Stimulated activated naive CD8-positive, alpha-beta T cell treated with anti-CD3 and anti-CD28 coated beads, Interleukin-15, amount 100 ng/mL, for 72 hours (primary cell): ENCODE measurements at regions not wholly inside any gene's neighbourhood (a gene's known extent, or its start where the extent isn't known, plus 50 kb on each side); places are given as distances from the start of the nearest gene placed in this dataset.
A peak's percentile ranks its signal among the peaks of the same experiment; 100 is the strongest.

Experiments
- ATAC-seq: fragments of 150-1000 bp; cut with Tn5 transposase; 2 replicates; pipeline ENCODE4 v1.10.0; 2021; ENCODE audit warnings: mild to moderate bottlenecking, moderate library complexity
- DNase-seq, 2 donors: peaks; one replicate each; pipeline ENCODE4 v3.0.0; 2021 to 2022
- H3K27ac Mint-ChIP-seq, 2 donors: one replicate each; pipeline ENCODE4 v1.8.0; 2022; ENCODE audit warnings: mild to moderate bottlenecking in 2 of 2, mixed read lengths in 2 of 2, moderate library complexity in 2 of 2
- H3K27me3 Mint-ChIP-seq: one replicate; pipeline ENCODE4 v1.8.0; 2022; ENCODE audit warnings: mixed read lengths
- H3K4me1 Mint-ChIP-seq: one replicate; pipeline ENCODE4 v1.8.0; 2022; ENCODE audit warnings: mild to moderate bottlenecking, mixed read lengths
- H3K4me3 Mint-ChIP-seq, 2 donors: one replicate each; pipeline ENCODE4 v1.8.0; 2022; ENCODE audit warnings: mild to moderate bottlenecking in 2 of 2, mixed read lengths in 2 of 2, moderate library complexity in 1 of 2
- H3K9me3 Mint-ChIP-seq, 2 donors: one replicate each; pipeline ENCODE4 v1.8.0; 2022; ENCODE audit warnings: mixed read lengths in 2 of 2

DNA sequence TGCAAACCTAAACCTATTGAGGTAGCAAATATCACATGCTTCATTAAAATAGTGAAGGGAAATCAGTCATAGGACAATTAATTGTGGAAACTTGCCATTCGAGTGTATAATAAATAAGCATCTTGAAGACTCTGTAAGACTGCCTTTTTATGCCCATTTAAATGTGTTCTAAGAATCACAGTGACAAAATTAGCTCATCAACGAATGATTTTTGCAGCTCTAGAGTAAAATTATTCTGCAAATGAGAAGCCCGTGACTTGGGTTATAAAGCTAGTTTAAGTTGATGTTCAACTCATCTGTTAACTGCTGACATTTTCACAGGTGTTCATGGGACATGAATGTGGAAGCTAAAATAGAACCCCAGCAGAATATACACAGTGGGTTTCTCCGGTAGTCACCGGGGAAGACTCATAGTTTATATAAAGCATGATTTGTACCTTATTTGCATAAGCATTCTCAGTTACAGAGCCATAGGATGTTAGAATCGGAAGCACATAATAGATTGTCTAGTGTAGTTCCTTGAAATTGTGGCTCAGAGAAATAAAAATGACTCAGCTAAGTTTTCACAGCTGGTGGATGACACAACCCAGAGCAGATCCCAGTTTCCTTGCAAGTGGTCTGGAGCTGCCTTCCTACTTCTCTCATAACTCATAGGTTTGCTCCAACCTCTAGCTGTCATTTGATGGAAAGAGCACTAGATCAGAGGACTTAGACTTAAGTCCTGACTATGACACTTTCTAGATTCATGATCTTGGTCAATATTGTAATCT is 107.3 kb downstream of the UCHL5 start:
- peak; percentile 23 for ATAC-seq
- Mint-ChIP-seq H3K4me3 (no peak overlapping the region), H3K27me3 (no peaks in the 10 kb centered on the region), H3K9me3 (no peaks in the 10 kb centered on the region), H3K27ac (no peak overlapping the region), H3K4me1 (no peaks in the 10 kb centered on the region)
- no peak for DNase-seq

- H3K27ac Mint-ChIP-seq: no peak overlapping the region
- no peaks in the 10 kb centered on the region for H3K27me3 Mint-ChIP-seq
- DNase-seq (no peak), ATAC-seq (no peak)
- H3K4me3 Mint-ChIP-seq: no peak overlapping the region
- H3K4me1 Mint-ChIP-seq: no peaks in the 10 kb centered on the region
- no peaks in the 10 kb centered on the region for H3K9me3 Mint-ChIP-seq
Measured at GRCh38 chr1:192952646-192953045, 106.5 kb downstream of the UCHL5 start.

DNA sequence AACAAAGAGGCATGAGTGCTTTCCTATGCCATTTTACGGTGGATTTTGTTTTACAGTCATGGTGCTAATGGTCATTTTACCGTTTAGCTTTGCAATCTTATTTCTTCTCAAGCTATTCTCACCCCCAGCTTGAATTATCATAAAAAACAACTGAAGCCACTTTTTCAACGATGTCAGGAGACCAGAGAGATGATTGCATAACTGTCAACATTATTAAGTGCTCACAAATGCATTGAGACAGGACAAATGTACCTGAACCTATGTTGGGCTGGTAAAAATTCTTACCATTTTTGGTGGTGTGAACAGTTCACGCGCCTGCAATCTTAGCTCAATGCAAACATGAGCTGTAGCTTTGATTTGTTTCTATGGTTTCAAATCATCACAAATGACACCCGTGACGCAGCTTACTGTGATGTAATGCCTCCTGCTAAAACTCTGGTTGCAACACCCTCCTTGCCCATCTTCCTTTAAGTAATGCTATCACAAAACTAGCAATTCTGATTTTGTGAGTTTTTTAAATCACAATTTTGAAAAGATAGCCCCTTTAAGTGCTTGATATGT is 104.4 kb downstream of the UCHL5 start:
- ATAC-seq (no peak), DNase-seq (no peak)
- H3K27ac Mint-ChIP-seq: no peak overlapping the region
- H3K4me1 Mint-ChIP-seq: peaks cover 2% of the 10 kb centered on the region
- H3K27me3 Mint-ChIP-seq: no peaks in the 10 kb centered on the region
- no peak overlapping the region for H3K4me3 Mint-ChIP-seq
- H3K9me3 Mint-ChIP-seq: no peaks in the 10 kb centered on the region

DNA sequence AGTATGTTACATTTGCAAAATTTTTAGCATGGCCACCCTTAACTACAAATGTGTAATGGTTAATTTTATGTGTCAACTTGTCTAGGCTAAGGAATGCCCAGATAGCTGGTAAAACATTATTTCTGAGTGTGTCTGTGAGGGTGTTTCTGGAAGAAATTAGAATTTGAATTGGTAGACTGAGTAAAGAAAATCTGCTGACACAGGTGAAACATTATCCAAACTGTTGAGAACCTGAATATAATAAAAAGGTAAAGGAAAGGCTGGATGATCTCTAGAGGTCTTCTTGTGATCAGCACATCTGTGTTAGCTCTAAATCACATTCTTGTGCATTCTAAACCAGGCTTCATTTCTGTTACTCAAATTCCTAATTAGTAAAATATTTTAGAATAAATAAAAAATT is 100.8 kb downstream of the UCHL5 start:
- no peak overlapping the region for H3K27ac Mint-ChIP-seq
- DNase-seq (no peak), ATAC-seq (no peak)
- H3K4me1 Mint-ChIP-seq: peaks cover 6% of the 10 kb centered on the region
- H3K4me3 Mint-ChIP-seq: no peak overlapping the region
- H3K27me3 Mint-ChIP-seq: no peaks in the 10 kb centered on the region
- no peaks in the 10 kb centered on the region for H3K9me3 Mint-ChIP-seq

DNA sequence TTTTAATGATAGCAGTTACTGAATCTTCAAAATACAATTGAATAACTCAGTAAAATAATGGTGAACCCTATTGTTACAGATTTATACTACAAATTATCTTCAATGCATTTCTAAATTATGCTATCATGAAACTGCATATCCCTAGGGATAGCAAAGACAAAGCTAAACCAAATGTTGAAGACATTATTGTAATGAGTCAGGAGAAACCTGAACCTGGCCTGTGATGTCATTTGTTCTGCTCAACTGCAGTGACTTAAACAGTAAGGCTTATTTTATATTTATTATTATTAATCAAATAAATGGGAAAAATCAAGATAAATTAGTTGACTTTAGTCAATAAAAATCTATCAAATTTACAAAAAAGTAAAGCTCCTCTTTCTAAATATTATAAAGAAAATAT is 100.3 kb downstream of the UCHL5 start:
- Mint-ChIP-seq H3K4me3 (no peak overlapping the region), H3K27me3 (no peaks in the 10 kb centered on the region), H3K4me1 (peaks cover 6% of the 10 kb centered on the region), H3K9me3 (no peaks in the 10 kb centered on the region), H3K27ac (no peak overlapping the region)
- no peak for ATAC-seq
- no peak for DNase-seq

GRCh38 chr1:192959657-192960186 is 99.4 kb downstream of the UCHL5 start:
- ATAC-seq: no peak
- peak overlapping the region in 1 of 2 donors; percentile 93 for H3K27ac Mint-ChIP-seq
- no peak overlapping the region for H3K4me3 Mint-ChIP-seq
- peaks cover 0 to 4% of the 10 kb centered on the region in 2 donors for H3K9me3 Mint-ChIP-seq
- DNase-seq: no peak
- H3K27me3 Mint-ChIP-seq: no peaks in the 10 kb centered on the region
- H3K4me1 Mint-ChIP-seq: peaks cover 6% of the 10 kb centered on the region
